Neural progenitor cell (in vitro differentiated cells): ENCODE measurements at regions not wholly inside any gene's neighbourhood (a gene's known extent, or its start where the extent isn't known, plus 50 kb on each side); places are given as distances from the start of the nearest gene placed in this dataset.

Experiments
- CTCF ChIP-seq: fragments of 200-600 bp; sonication (generic); IDR thresholded peaks from 2 replicates; pipeline ENCODE4 v1.5.1; 2017; ENCODE audit warnings: antibody characterized with exemption, mild to moderate bottlenecking
- EZH2 ChIP-seq: fragments of 200-600 bp; sonication (generic); IDR thresholded peaks from 2 replicates; pipeline ENCODE4 v1.6.1; 2017; ENCODE audit warnings: antibody characterized with exemption, mild to moderate bottlenecking, moderate library complexity
- EZH2phosphoT487 ChIP-seq: fragments of 200-600 bp; sonication (generic); IDR thresholded peaks from 2 replicates; pipeline ENCODE4 v1.6.1; 2017; ENCODE audit warnings: antibody characterized with exemption

DNA sequence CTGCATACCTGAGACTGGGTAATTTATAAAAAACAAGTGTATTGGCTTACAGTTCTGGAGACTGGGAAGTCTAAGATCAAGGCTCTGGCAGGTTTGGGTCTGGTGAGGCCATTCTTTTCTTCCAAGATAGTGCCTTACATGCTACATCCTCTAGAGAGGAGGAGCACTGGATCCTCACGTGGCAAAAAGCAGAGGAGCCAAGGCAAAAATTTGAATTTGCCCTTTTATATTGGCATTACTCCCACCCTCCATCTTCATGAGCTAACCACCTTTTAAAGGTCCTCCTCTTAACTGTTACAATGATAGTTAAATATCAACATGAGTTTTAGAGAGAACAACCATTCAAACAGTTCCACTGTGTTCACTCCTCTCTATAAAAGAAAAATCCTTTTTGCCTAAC is 286.3 kb upstream of the SEL1L start:
- TF ChIP-seq CTCF (no peak), EZH2 (no peak), EZH2phosphoT487 (no peak)
